OCI-M1 (cell line): ENCODE measurements at regions not wholly inside any gene's neighbourhood (a gene's known extent, or its start where the extent isn't known, plus 50 kb on each side); places are given as distances from the start of the nearest gene placed in this dataset.

Experiments
- DNase-seq: peaks from one replicate; lab custom pipeline; 2025; lab: John Stamatoyannopoulos, UW

- no peak for DNase-seq
Measured at GRCh38 chr4:22336822-22337221, 179.0 kb downstream of the ADGRA3 start.

GRCh38 chr4:22334155-22334554, 181.7 kb downstream of the ADGRA3 start:
- DNase-seq: no peak

GRCh38 chr4:22324422-22324821, 191.4 kb downstream of the ADGRA3 start:
- DNase-seq: no peak

GRCh38 chr4:22323691-22324090, 192.2 kb downstream of the ADGRA3 start:
- DNase-seq: no peak

- peak; percentile 16 for DNase-seq
Measured at GRCh38 chr4:22322996-22323395, 192.9 kb downstream of the ADGRA3 start.

- DNase-seq: peak; percentile 76
Measured at GRCh38 chr4:22315628-22316027, 200.2 kb downstream of the ADGRA3 start.

GRCh38 chr4:22313976-22314375, 201.9 kb downstream of the ADGRA3 start:
- DNase-seq: no peak

- DNase-seq: no peak
Measured at GRCh38 chr4:22312113-22312512, 203.8 kb downstream of the ADGRA3 start.

- peak; percentile 12 for DNase-seq
Measured at GRCh38 chr4:22301253-22301652, 214.6 kb downstream of the ADGRA3 start.

- no peak for DNase-seq
Measured at GRCh38 chr4:22299678-22300077, 216.2 kb downstream of the ADGRA3 start.

- DNase-seq: no peak
Measured at GRCh38 chr4:22287631-22288030, 228.2 kb downstream of the ADGRA3 start.

- DNase-seq: no peak
Measured at GRCh38 chr4:22268350-22269025, 247.4 kb downstream of the ADGRA3 start.

- no peak for DNase-seq
Measured at GRCh38 chr4:22264261-22264660, 251.6 kb downstream of the ADGRA3 start.

GRCh38 chr4:22253431-22253830, 262.4 kb downstream of the ADGRA3 start:
- no peak for DNase-seq

- DNase-seq: peak; percentile 23
Measured at GRCh38 chr4:22246847-22247246, 269.0 kb downstream of the ADGRA3 start.

GRCh38 chr4:22245294-22245693, 270.6 kb downstream of the ADGRA3 start:
- no peak for DNase-seq

- peak; percentile 80 for DNase-seq
Measured at GRCh38 chr4:22241415-22241814, 274.5 kb downstream of the ADGRA3 start.

- DNase-seq: peak; percentile 59
Measured at GRCh38 chr4:22240814-22241213, 275.1 kb downstream of the ADGRA3 start.

- DNase-seq: peak; percentile 63
Measured at GRCh38 chr4:22238742-22239141, 277.1 kb downstream of the ADGRA3 start.

GRCh38 chr4:22237846-22238494, 277.9 kb downstream of the ADGRA3 start:
- DNase-seq: peak; percentile 59

GRCh38 chr4:22237155-22237751, 278.6 kb downstream of the ADGRA3 start:
- peak; percentile 88 for DNase-seq

GRCh38 chr4:22235698-22236097, 280.2 kb downstream of the ADGRA3 start:
- DNase-seq: no peak

- no peak for DNase-seq
Measured at GRCh38 chr4:22233230-22233629, 282.6 kb downstream of the ADGRA3 start.
